HFF-Myc (cell line): ENCODE measurements at regions not wholly inside any gene's neighbourhood (a gene's known extent, or its start where the extent isn't known, plus 50 kb on each side); places are given as distances from the start of the nearest gene placed in this dataset.

Source experiments
- DNase-seq: peaks from one replicate; pipeline ENCODE4 v3.0.0-alpha.2; 2011; ENCODE audit warnings: low read depth; ENCODE audit errors: extremely low read depth
- H3K4me3 ChIP-seq: replicated peaks from 2 replicates; pipeline ENCODE4 v1.5.1; 2011; ENCODE audit warnings: low read depth, mild to moderate bottlenecking, control low read depth, low read length
- CTCF ChIP-seq: IDR thresholded peaks from 2 replicates; pipeline ENCODE4 v1.5.1; 2012; ENCODE audit warnings: mild to moderate bottlenecking, low read depth, low read length, control low read depth; ENCODE audit errors: missing control alignments

- no peak for TF ChIP-seq CTCF
- no peak for DNase-seq
- no peak overlapping the region for H3K4me3 ChIP-seq
Observed at GRCh38 chr12:98369581-98369980, 145.8 kb upstream of the TMPO start.

GRCh38 chr12:98370976-98371375 lies 144.4 kb upstream of the TMPO start:
- H3K4me3 ChIP-seq, result no peak overlapping the region
- DNase-seq, result no peak
- TF ChIP-seq CTCF, result no peak

GRCh38 chr12:98371419-98371818 lies 144.0 kb upstream of the TMPO start:
- no peak overlapping the region for H3K4me3 ChIP-seq
- no peak for TF ChIP-seq CTCF
- no peak for DNase-seq

- no peak overlapping the region for H3K4me3 ChIP-seq
- TF ChIP-seq CTCF, result no peak
- no peak for DNase-seq
Observed at GRCh38 chr12:98372340-98373024, 142.9 kb upstream of the TMPO start.

GRCh38 chr12:98373025-98373554 lies 142.3 kb upstream of the TMPO start:
- peak; percentile 39 for DNase-seq
- TF ChIP-seq CTCF, result peak; percentile 46
- H3K4me3 ChIP-seq, result no peak overlapping the region

GRCh38 chr12:98374007-98374406 lies 141.4 kb upstream of the TMPO start:
- peak; percentile 24 for TF ChIP-seq CTCF

GRCh38 chr12:98379106-98379505 lies 136.3 kb upstream of the TMPO start:
- TF ChIP-seq CTCF, result no peak

More at GRCh38 chr12:98374007-98374406, 141.4 kb upstream of the TMPO start:
- H3K4me3 ChIP-seq, result no peak overlapping the region
- DNase-seq, result no peak

More at GRCh38 chr12:98379106-98379505, 136.3 kb upstream of the TMPO start:
- no peak overlapping the region for H3K4me3 ChIP-seq
- DNase-seq, result no peak
